ENCODE measurements at regions not wholly inside any gene's neighbourhood (a gene's known extent, or its start where the extent isn't known, plus 50 kb on each side); places are given as distances from the start of the nearest gene placed in this dataset.
A peak's percentile ranks its signal among the peaks of the same experiment; 100 is the strongest.
"Not testable (repeated sequence)": the region's sequence is repeated elsewhere in the genome, so short reads cannot be mapped to it uniquely, and the experiment has no call there.

DNA sequence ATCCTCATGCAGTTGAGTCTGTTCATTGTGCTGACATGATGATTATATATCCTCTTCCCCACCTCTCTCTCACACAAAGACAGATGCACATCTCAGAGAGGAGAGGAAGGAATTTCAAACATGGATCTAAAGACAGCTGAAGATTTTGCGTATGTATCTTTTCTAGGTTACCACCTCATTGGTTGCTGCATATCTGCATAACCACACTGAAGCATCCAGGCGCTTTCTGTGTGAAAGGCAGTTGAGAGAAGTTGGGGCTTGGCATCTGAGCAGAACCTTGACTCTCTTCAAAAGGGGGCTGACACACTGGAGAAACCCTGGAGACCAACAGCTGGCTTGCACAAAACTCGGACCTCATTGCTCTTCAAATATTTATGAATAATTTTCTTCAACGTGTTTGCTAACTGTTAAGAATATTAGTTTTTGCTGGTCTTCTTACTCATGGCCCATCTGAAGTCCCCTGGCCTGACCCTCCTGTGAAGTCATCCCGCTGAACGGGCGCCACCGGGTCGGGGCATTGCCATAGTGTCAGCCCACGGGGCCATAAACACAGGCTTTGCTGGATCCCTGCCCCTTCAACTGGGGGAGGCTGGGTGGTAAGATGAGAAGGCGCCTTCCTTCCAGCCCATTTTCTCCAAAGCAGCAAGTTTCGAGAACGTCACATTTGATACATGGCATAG lies 593.2 kb upstream of the CLINT1 start:
- intact Hi-C loops (cut with DNase I): no loop called here
- TF ChIP-seq, protein P1, sequence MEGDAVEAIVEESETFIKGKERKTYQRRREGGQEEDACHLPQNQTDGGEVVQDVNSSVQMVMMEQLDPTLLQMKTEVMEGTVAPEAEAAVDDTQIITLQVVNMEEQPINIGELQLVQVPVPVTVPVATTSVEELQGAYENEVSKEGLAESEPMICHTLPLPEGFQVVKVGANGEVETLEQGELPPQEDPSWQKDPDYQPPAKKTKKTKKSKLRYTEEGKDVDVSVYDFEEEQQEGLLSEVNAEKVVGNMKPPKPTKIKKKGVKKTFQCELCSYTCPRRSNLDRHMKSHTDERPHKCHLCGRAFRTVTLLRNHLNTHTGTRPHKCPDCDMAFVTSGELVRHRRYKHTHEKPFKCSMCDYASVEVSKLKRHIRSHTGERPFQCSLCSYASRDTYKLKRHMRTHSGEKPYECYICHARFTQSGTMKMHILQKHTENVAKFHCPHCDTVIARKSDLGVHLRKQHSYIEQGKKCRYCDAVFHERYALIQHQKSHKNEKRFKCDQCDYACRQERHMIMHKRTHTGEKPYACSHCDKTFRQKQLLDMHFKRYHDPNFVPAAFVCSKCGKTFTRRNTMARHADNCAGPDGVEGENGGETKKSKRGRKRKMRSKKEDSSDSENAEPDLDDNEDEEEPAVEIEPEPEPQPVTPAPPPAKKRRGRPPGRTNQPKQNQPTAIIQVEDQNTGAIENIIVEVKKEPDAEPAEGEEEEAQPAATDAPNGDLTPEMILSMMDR (IDR thresholded peaks at IDR 0.05): no peak
- peaks cover 0 to 21% (median 9%) of the 10 kb centered on the region in 9 donors for H3K4me1 ChIP-seq
- WGBS, 2 donors: 77 to 78% methylated on average over 13 of the region's 13 CpGs
- DNase-seq (peak in 1 of 2 donors; percentile 28), ATAC-seq (peak in 5 of 8 donors; percentile 22 to 40 (median 28))
- H3K9me3 ChIP-seq: no peaks in the 10 kb centered on the region
- H3K27ac ChIP-seq: peak overlapping the region in 9 of 10 donors; percentile 8 to 66 (median 39)
- no peak overlapping the region for H3K4me3 ChIP-seq
- H3K36me3 ChIP-seq: no peaks in the 10 kb centered on the region
- peaks cover 0 to 4% (median 0%) of the 10 kb centered on the region in 7 donors for H3K27me3 ChIP-seq

DNA sequence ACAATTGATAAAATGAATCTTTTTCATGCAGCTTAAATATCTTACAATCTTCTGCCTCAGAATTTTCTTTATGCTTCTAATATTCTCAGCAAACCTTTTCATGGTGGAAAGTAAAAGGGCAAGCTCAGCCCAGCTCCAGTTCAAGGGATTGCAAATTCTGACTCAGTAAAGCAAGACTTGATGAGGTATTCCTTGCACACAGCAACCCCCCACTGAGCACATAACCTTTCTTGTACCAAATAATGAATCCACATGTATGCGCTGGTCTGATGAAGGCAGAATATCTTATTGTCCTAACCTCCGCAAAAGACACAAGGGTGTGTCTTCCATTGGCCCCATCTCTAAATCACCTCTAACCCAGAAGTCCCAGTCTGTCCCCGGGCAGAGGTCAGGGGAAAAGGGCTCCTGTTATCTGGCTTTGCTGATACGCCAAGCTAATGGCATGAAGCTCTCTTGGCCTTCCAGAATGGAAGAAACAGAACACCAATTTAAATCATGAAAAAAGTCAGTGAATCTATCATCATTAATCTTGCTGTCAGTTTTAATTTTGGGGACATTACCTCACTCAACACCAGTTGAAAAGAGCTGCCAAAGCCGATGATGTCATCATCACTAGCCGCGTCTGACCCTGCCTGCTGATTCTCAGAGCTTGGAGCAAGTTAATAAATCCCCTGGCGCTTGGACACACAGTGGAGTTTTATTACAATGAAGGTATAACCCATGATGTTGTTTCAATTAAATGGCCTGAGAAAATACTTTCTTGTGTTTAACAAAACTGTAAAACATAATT lies 592.5 kb upstream of the CLINT1 start:
- H3K27me3 ChIP-seq: peaks cover 0 to 9% (median 0%) of the 10 kb centered on the region in 7 donors
- no peak overlapping the region for H3K4me3 ChIP-seq
- WGBS, 2 donors: 58 to 61% methylated on average over 8 of the region's 8 CpGs
- peak in 7 of 8 donors; percentile 78 to 86 (median 85) for ATAC-seq
- H3K9me3 ChIP-seq: no peaks in the 10 kb centered on the region
- H3K27ac ChIP-seq: peak overlapping the region in 7 of 10 donors; percentile 11 to 66 (median 58)
- H3K4me1 ChIP-seq: peaks cover 0 to 21% (median 9%) of the 10 kb centered on the region in 9 donors
- intact Hi-C loops (cut with DNase I): no loop called here
- peak in 1 of 2 donors; percentile 72 for DNase-seq
- no peaks in the 10 kb centered on the region for H3K36me3 ChIP-seq
- TF ChIP-seq, protein P1 (IDR thresholded peaks at IDR 0.05): no peak

DNA sequence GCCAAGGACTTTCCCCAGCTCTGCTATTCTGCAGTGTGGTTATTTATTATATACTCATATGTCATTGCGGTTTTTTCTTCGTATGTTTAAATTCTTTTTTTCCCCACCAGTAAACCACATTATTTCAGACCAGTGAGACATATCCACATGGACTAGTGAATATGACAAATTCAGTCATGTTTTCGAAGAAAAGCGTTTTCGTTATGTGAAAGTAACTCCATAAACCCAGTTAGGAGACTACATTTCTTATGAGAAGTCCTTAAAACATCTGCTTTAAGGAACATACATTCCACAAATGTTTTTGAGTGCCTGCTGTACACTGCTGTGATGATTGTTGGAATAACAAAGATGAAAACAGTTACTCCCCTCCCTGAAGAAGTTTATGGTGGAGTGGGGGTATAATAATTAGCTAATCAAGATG lies 591.8 kb upstream of the CLINT1 start:
- no peak for ATAC-seq
- Histone ChIP-seq H3K9me3 (peaks cover 0 to 4% (median 0%) of the 10 kb centered on the region in 11 donors), H3K27ac (peak overlapping the region in 5 of 10 donors; percentile 4 to 65 (median 39)), H3K36me3 (no peaks in the 10 kb centered on the region), H3K4me3 (no peak overlapping the region), H3K4me1 (peaks cover 0 to 21% (median 9%) of the 10 kb centered on the region in 9 donors), H3K27me3 (peaks cover 0 to 9% (median 0%) of the 10 kb centered on the region in 7 donors)
- DNase-seq: no peak
- TF ChIP-seq, protein P1 (IDR thresholded peaks at IDR 0.05): no peak
- 81 to 85% methylated on average over 5 of the region's 5 CpGs for WGBS, 2 donors
- intact Hi-C loops (cut with DNase I): no loop called here

DNA sequence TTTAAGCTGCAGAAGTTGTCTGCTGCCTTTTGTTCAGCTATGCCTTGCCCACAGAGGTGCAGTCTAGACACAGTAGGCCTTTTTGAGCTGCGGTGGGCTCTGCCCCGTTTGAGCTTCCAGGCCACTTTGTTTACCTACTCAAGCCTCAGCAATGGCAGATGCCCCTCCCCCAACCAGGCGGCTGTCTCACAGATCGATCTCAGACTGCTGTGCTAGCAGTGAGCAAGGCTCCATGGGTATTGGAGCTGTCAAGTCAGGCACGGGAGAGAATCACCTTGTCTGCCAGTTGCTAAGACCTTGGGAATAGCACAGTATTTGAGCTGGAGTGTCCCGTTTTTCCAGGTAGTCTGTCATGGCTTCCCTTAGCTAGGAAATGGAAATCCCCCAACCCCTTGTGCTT lies 587.8 kb upstream of the CLINT1 start:
- H3K27me3 ChIP-seq; H3K27ac ChIP-seq; H3K36me3 ChIP-seq; DNase-seq; H3K4me3 ChIP-seq; ATAC-seq; intact Hi-C loops (cut with DNase I): not testable (repeated sequence)
- 65 to 75% methylated on average over 6 of the region's 6 CpGs for WGBS, 2 donors
- peaks cover 0 to 35% (median 0%) of the 10 kb centered on the region in 11 donors for H3K9me3 ChIP-seq
- H3K4me1 ChIP-seq: peaks cover 0 to 18% (median 8%) of the 10 kb centered on the region in 9 donors

DNA sequence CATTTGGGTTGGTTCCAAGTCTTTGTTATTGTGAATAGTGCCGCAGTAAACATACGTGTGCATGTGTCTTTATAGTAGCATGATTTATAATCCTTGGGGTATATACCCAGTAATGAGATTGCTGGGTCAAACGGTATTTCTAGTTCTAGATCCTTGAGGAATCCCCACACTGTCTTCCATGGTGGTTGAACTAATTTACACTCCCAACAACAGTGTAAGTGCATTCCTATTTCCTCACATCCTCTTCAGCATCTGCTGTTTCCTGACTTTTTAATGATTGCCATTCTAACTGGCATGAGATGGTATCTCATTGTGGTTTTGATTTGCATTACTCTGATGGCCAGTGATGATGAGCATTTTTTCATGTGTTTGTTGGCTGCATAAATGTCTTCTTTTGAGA lies 580.3 kb upstream of the CLINT1 start:
- intact Hi-C loops (cut with DNase I); H3K4me3 ChIP-seq; H3K36me3 ChIP-seq; H3K27me3 ChIP-seq; ATAC-seq; H3K27ac ChIP-seq; DNase-seq; H3K4me1 ChIP-seq: not testable (repeated sequence)
- peaks cover 0 to 17% (median 0%) of the 10 kb centered on the region in 11 donors for H3K9me3 ChIP-seq
- 92 to 100% methylated on average over 3 of the region's 3 CpGs for WGBS, 2 donors
